ENCODE measurements at regions not wholly inside any gene's neighbourhood (a gene's known extent, or its start where the extent isn't known, plus 50 kb on each side); places are given as distances from the start of the nearest gene placed in this dataset.

- TF ChIP-seq CTCF (IDR thresholded peaks at IDR 0.05), result no peak
- no peak for TF ChIP-seq EZH2 (IDR thresholded peaks at IDR 0.05; ENCODE audit: borderline replicate concordance, insufficient read depth, low read depth, low read length, poor library complexity, severe bottlenecking)
These were observed 120.0 kb upstream of the IRX1 start for GRCh38 chr5:3475674-3476073.
